ENCODE measurements at regions not wholly inside any gene's neighbourhood (a gene's known extent, or its start where the extent isn't known, plus 50 kb on each side); places are given as distances from the start of the nearest gene placed in this dataset.
A peak's percentile ranks its signal among the peaks of the same experiment; 100 is the strongest.

GRCh38 chr13:68323124-68323523 is 1093.0 kb upstream of the PCDH9 start:
- peaks cover 0 to 50% (median 13%) of the 10 kb centered on the region in 11 donors for H3K9me3 ChIP-seq
- no peaks in the 10 kb centered on the region for H3K36me3 ChIP-seq
- WGBS, 2 donors: 85 to 87% methylated on average over 2 of the region's 2 CpGs
- no peak overlapping the region for H3K27ac ChIP-seq
- no peaks in the 10 kb centered on the region for H3K27me3 ChIP-seq
- no peak for ATAC-seq
- no peaks in the 10 kb centered on the region for H3K4me1 ChIP-seq
- intact Hi-C loops (cut with DNase I): no loop called here
- DNase-seq: no peak
- no peak for TF ChIP-seq CTCF (IDR thresholded peaks at IDR 0.05)
- H3K4me3 ChIP-seq: no peak overlapping the region

DNA sequence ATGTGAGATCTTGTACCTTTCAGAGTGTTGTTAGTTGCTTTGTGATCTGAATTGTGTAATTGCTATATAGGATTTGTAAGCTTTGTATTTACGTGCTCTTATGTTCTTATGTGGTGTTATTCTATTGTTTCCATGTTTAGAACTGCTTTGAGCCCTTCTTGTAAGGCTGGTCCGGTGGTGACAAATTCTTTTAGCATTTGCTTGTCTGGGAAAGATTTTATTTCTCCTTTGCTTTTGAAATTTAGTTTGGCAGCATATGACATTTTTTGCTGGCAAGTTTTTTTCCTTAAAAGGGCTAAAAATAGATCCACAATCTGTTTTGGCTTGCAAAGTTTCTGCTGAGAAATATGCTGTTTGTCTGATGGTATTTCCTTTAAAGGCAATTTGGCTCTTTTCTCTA is 1089.2 kb upstream of the PCDH9 start:
- Histone ChIP-seq H3K27me3 (no peaks in the 10 kb centered on the region), H3K4me1 (no peaks in the 10 kb centered on the region), H3K4me3 (no peak overlapping the region), H3K27ac (no peak overlapping the region), H3K36me3 (no peaks in the 10 kb centered on the region), H3K9me3 (peaks cover 0 to 58% (median 13%) of the 10 kb centered on the region in 11 donors)
- no peak for ATAC-seq
- DNase-seq: no peak
- no peak for TF ChIP-seq CTCF (IDR thresholded peaks at IDR 0.05)
- intact Hi-C loops (cut with DNase I): no loop called here
- 79 to 80% methylated on average over 2 of the region's 2 CpGs for WGBS, 2 donors

GRCh38 chr13:68304286-68304893 is 1074.3 kb upstream of the PCDH9 start:
- Histone ChIP-seq H3K4me3 (no peak overlapping the region), H3K36me3 (no peaks in the 10 kb centered on the region), H3K27ac (no peak overlapping the region), H3K27me3 (no peaks in the 10 kb centered on the region), H3K4me1 (no peaks in the 10 kb centered on the region), H3K9me3 (no peaks in the 10 kb centered on the region)
- no peak for DNase-seq
- TF ChIP-seq CTCF (IDR thresholded peaks at IDR 0.05): peak; percentile 11 to 60 (median 48)
- 4 to 15% methylated on average over 1 of the region's 1 CpG for WGBS, 2 donors
- ATAC-seq: no peak
- intact Hi-C loops (cut with DNase I): loop anchor here in 7 of 10 donors (5.0 to 10.0 kb wide), 3 partner anchors 620 to 1020 kb away; no protein-coding TSS in a partner anchor

- Histone ChIP-seq H3K9me3 (no peaks in the 10 kb centered on the region), H3K36me3 (no peaks in the 10 kb centered on the region), H3K4me1 (no peaks in the 10 kb centered on the region), H3K4me3 (no peak overlapping the region), H3K27ac (no peak overlapping the region), H3K27me3 (no peaks in the 10 kb centered on the region)
- no peak for TF ChIP-seq CTCF (IDR thresholded peaks at IDR 0.05)
- ATAC-seq (no peak), DNase-seq (no peak)
- intact Hi-C loops (cut with DNase I): no loop called here
These were observed 1063.5 kb upstream of the PCDH9 start for GRCh38 chr13:68293631-68294030.

Data from heart right ventricle (tissue), 16 donors.